Omental fat pad (tissue), 3 donors: ENCODE measurements at regions not wholly inside any gene's neighbourhood (a gene's known extent, or its start where the extent isn't known, plus 50 kb on each side); places are given as distances from the start of the nearest gene placed in this dataset.

Source experiments
- ATAC-seq: fragments of 150-250 bp; one replicate; pipeline ENCODE4 v1.9.1; 2016; ENCODE audit warnings: mild to moderate bottlenecking, moderate library complexity; ENCODE audit not compliant: low FRiP score
- DNase-seq: peaks from one replicate; pipeline ENCODE4 v3.0.0-alpha.2; 2019; ENCODE audit warnings: low spot score
- TF ChIP-seq, protein P1 (sequence below), 3 donors: fragments of 450-650 bp; IDR thresholded peaks; one replicate each; pipeline ENCODE4 v1.5.1; 2016 to 2017; ENCODE audit warnings: antibody characterized with exemption in 3 of 3, mild to moderate bottlenecking in 3 of 3, moderate library complexity in 2 of 3

DNA sequence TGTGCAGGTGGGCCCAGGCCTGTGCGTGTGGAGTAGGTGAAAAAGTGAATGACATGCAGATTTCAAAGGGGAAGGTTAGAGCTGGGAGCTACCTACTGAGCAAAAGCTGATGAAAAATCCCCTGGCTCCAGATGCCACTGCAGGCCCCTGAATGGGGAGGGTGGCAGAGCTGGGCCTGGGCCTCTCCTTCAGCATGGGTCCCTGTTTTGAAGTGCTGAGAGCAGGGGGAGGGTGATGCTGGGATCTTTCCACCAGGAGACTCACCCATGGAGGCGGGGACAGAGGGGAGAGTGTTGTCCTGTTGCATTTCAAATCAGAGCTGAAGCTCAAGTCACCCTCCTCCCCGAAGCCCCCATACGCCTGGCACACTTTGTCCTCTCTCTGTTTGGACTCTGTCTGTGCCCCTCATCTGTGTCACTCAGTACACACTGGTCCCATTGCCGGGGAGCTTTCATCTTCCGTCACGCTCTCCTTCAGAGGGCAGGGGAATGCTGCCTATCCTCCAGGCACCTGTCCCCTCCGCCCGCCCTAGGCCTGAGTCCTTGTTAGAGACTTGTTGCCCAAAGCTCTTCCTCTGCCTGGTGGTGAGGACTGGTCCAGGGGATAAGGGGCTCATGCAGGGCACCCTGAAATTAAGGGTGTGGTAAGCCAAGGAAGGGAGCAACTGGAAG lies 206.6 kb downstream of the HAUS1 start:
- ATAC-seq (no peak), DNase-seq (no peak)
- TF ChIP-seq, protein P1, sequence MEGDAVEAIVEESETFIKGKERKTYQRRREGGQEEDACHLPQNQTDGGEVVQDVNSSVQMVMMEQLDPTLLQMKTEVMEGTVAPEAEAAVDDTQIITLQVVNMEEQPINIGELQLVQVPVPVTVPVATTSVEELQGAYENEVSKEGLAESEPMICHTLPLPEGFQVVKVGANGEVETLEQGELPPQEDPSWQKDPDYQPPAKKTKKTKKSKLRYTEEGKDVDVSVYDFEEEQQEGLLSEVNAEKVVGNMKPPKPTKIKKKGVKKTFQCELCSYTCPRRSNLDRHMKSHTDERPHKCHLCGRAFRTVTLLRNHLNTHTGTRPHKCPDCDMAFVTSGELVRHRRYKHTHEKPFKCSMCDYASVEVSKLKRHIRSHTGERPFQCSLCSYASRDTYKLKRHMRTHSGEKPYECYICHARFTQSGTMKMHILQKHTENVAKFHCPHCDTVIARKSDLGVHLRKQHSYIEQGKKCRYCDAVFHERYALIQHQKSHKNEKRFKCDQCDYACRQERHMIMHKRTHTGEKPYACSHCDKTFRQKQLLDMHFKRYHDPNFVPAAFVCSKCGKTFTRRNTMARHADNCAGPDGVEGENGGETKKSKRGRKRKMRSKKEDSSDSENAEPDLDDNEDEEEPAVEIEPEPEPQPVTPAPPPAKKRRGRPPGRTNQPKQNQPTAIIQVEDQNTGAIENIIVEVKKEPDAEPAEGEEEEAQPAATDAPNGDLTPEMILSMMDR (IDR thresholded peaks at IDR 0.05) = no peak

DNA sequence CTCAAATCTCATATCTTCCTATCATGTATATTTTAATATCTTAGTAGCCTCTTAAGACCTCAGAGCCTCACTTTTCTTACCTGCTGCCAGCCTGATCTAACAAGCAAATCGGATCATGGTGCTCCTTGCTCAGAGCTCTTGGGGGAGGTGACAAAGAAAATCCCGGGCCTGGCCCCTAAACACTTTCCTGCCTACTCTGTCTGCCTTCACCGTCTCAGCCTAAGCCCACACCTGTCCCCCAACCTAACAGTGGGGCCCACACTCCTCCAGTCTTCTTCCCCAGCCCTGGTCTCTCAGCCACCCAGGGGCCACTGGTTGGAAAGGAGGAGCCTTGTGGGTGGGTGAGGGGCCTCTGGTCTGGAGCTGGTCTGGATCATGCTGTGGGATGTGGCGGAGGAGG lies 207.3 kb downstream of the HAUS1 start:
- no peak for DNase-seq

DNA sequence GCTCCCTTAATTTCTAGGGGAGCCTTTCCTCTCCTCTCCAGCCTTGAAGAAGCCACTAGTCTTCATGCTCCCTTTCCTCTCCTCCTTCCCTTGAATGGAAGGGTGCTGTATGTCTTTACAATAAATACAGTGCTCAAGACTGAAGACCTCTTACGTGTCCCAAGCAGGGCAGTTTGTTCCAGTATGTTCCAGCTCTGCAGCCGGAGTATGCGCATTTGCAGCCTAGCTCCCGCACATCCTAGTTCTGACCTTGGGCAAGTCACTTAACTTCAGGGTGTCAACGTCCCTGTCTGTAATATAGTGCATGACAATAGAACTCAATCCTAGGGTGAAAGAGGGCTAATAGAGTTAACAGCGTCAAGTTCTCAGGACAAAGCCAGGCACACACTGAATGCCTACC lies 208.0 kb downstream of the HAUS1 start:
- no peak for ATAC-seq
- TF ChIP-seq, protein P1 (IDR thresholded peaks at IDR 0.05) = no peak
- no peak for DNase-seq

More for the DNA sequence above, 207.3 kb downstream of the HAUS1 start:
- ATAC-seq = no peak
- TF ChIP-seq, protein P1 (IDR thresholded peaks at IDR 0.05) = no peak

DNA sequence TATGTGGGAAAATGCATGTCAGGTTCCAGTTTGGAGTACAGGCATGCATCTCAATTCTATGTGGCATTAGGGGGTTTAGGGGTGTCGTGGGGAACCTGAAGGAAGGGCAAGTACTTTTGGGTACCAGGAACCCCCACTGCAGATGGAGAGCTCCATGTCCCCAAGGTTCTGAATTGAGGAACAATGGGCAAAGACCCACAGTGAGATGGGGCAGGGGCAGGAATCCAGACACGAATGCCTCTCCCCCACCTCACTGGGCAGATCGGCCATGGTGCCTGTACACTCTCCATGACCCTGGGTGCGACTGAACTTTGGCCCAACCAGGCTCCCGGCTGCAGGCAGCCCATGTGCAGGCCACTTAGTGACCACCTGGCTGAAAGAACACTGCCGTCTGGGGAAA lies 209.3 kb downstream of the HAUS1 start:
- DNase-seq = no peak
- ATAC-seq = no peak
- TF ChIP-seq, protein P1 (IDR thresholded peaks at IDR 0.05) = no peak

DNA sequence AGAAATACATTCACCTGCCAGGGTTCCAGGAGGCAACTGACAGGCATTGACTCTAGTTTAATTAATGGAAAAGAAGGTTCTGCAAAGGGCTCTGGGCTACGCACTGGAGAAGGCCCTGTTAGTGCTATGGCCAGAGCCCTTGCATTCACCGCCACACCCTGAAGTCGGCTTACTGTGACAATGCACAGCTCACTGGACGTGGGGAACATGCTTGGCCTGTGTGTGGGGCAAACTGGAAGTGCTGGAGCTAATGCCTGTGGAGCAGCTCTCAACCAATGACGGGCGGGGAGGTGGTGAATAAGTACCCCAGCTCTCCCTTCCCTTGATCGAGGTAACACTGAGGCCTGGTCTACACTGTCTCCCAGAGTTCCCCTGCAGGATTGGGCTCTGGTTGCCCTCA lies 209.8 kb downstream of the HAUS1 start:
- ATAC-seq (no peak), DNase-seq (no peak)
- TF ChIP-seq, protein P1 (IDR thresholded peaks at IDR 0.05) = no peak

DNA sequence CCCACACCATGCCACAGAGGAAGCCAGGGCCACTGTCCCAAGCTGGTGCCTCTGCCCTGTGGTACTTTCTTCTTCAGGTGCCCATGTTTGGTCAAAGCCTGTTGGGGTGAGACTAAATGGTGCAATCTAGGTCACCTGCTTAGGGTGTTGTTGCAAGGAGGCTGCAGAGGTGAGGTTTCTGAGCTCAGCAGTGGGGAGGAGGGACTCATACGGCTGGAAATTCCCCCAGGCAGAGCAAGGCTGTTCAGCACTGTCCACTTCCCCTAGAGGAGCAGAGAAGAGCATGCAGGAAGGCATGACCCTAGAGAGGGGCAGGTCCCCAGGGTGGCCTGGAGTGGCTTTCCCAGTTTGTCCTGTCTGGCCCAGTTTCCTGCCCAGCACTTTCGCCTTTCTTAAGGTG lies 211.0 kb downstream of the HAUS1 start:
- ATAC-seq (no peak), DNase-seq (no peak)
- TF ChIP-seq, protein P1 (IDR thresholded peaks at IDR 0.05) = no peak

DNA sequence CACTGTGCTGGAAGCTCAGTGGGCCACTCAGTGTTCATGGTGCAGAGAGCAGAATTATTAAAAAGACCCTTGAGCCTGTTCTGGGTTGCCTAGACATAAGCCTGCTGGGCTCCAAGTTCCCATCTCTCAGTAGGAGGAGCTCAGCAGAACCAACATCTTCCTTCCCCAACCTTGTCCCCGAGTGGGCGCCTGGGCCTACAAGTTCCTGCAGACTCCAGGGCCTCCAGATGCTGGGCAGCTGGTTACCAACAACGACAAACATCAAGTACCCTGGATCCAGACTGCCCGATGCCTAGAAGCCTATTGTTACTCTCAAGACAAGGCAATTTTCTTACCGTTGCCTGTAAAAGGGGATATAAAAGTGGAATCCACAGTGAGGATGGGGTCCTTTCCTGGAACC lies 214.2 kb downstream of the HAUS1 start:
- DNase-seq (no peak), ATAC-seq (no peak)
- TF ChIP-seq, protein P1 (IDR thresholded peaks at IDR 0.05) = no peak
